Body of pancreas (tissue), 4 donors: ENCODE measurements at regions not wholly inside any gene's neighbourhood (a gene's known extent, or its start where the extent isn't known, plus 50 kb on each side); places are given as distances from the start of the nearest gene placed in this dataset.

Experiments
- ATAC-seq: fragments of 150-250 bp; one replicate; pipeline ENCODE4 v1.9.1; 2016
- DNase-seq, 4 donors: peaks; one replicate each; pipeline ENCODE4 v3.0.0-alpha.2; 2019
- H3K27ac ChIP-seq, 4 donors: fragments of 200-600 bp; sonication (generic); 1 replicate in 3 of 4; 2 replicates in 1 of 4; pipeline versions ENCODE4 v1.5.1 to v1.6.1; 2016 to 2019; ENCODE audit warnings: mild to moderate bottlenecking in 1 of 4, mixed read lengths in 1 of 4, moderate library complexity in 1 of 4
- H3K27me3 ChIP-seq, 2 donors: fragments of 200-600 bp; sonication (generic); one replicate each; pipeline ENCODE4 v1.6.0; 2016; ENCODE audit warnings: mild to moderate bottlenecking in 1 of 2
- H3K36me3 ChIP-seq, 2 donors: fragments of 200-600 bp; sonication (generic); replicated peaks in 1 of 2; 2 replicates each; pipeline ENCODE4 v1.5.1; 2016; ENCODE audit warnings: low read depth in 2 of 2; ENCODE audit not compliant: insufficient read depth in 1 of 2
- H3K4me1 ChIP-seq: fragments of 200-600 bp; sonication (generic); one replicate; pipeline ENCODE4 v1.6.0; 2016
- H3K4me3 ChIP-seq, 2 donors: fragments of 200-600 bp; sonication (generic); 1 replicate in 1 of 2; 2 replicates in 1 of 2; pipeline ENCODE4 v1.5.1; 2016 to 2019
- H3K9me3 ChIP-seq, 3 donors: fragments of 200-600 bp; sonication (generic); 1 replicate in 2 of 3; 2 replicates in 1 of 3; pipeline ENCODE4 v1.5.1; 2016
- POLR2A ChIP-seq, 3 donors: fragments of 450-650 bp; IDR thresholded peaks; one replicate each; pipeline ENCODE4 v1.6.1; 2016; ENCODE audit warnings: antibody characterized with exemption in 3 of 3, mild to moderate bottlenecking in 2 of 3
- WGBS, 2 donors: methylation state at CpG; one replicate each; pipeline ENCODE4 v1.1.5; 2017; 5-methylcytosine and 5-hydroxymethylcytosine counted together
- intact Hi-C: fragments of 100-400 bp; cut with DNase I; formaldehyde crosslinking; loops from one replicate; pipeline ENCODE4 v1.15.1; 2023
- TF ChIP-seq, protein P1 (sequence below), 7 experiments: fragments of 450-650 bp in 4 of 7; fragments of 200-600 bp in 3 of 7; sonication (generic) in 3 of 7; IDR thresholded peaks; one replicate each; pipeline ENCODE4 v1.5.1; 2016 to 2019; ENCODE audit warnings: antibody characterized with exemption in 7 of 7

DNA sequence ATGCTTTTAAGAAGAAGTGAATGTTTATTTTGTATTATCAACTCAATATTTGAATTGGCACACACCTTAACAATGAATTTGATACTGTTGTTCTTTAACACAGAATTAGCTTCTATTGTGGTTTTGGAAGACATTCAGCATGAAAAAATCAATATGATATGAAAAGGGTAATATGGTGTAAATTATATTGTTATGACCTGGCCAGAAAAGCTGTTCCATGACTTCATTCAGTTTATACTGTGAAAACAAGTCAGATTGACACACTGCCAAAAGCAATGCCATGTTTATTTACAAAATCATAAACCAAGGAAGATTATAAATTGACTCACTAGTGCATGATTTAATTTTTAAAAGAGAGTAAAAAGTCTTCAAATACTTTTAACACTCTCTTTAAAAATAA lies 851.4 kb upstream of the SEL1L start:
- ATAC-seq = peak; percentile 86
- TF ChIP-seq, protein P1, sequence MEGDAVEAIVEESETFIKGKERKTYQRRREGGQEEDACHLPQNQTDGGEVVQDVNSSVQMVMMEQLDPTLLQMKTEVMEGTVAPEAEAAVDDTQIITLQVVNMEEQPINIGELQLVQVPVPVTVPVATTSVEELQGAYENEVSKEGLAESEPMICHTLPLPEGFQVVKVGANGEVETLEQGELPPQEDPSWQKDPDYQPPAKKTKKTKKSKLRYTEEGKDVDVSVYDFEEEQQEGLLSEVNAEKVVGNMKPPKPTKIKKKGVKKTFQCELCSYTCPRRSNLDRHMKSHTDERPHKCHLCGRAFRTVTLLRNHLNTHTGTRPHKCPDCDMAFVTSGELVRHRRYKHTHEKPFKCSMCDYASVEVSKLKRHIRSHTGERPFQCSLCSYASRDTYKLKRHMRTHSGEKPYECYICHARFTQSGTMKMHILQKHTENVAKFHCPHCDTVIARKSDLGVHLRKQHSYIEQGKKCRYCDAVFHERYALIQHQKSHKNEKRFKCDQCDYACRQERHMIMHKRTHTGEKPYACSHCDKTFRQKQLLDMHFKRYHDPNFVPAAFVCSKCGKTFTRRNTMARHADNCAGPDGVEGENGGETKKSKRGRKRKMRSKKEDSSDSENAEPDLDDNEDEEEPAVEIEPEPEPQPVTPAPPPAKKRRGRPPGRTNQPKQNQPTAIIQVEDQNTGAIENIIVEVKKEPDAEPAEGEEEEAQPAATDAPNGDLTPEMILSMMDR (IDR thresholded peaks at IDR 0.05) = no peak
- no peak for TF ChIP-seq POLR2A (IDR thresholded peaks at IDR 0.05)
- H3K36me3 ChIP-seq = no peaks in the 10 kb centered on the region
- DNase-seq = peak in 3 of 4 donors; percentile 8 to 59 (median 20)
- peaks cover 16% of the 10 kb centered on the region for H3K4me1 ChIP-seq
- no peaks in the 10 kb centered on the region for H3K27me3 ChIP-seq
- H3K4me3 ChIP-seq = no peak overlapping the region
- no peak overlapping the region for H3K27ac ChIP-seq
- intact Hi-C loops = no loop called here
- H3K9me3 ChIP-seq = no peaks in the 10 kb centered on the region

DNA sequence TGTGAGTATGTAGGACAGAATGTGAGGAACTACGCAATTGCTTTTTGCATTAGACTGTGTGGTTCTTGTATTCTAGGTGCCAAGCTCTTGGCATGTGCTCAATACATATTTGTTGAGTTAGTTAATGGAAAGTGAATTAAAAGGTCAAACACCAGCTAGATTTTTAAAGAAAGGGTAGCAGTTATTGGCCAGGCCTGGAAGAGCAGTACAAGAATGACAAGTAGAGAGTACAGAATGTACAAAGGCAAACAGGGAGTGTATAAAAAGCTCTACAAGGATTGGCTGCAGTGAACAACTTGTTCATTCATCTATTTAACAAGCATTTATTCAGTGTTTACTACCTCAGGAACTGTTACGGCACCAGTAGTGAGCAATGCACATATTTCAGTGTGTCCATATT lies 854.0 kb upstream of the SEL1L start:
- DNase-seq (peak in 3 of 4 donors; percentile 7 to 24 (median 11)), ATAC-seq (peak; percentile 77)
- Histone ChIP-seq H3K4me3 (no peak overlapping the region), H3K4me1 (peaks cover 16% of the 10 kb centered on the region), H3K27me3 (no peaks in the 10 kb centered on the region), H3K36me3 (no peaks in the 10 kb centered on the region), H3K9me3 (no peaks in the 10 kb centered on the region), H3K27ac (no peak overlapping the region)
- TF ChIP-seq POLR2A (IDR thresholded peaks at IDR 0.05) = no peak
- TF ChIP-seq, protein P1 (IDR thresholded peaks at IDR 0.05) = no peak
- intact Hi-C loops = no loop called here
- WGBS, 2 donors = 69 to 79% methylated on average over 2 of the region's 2 CpGs

DNA sequence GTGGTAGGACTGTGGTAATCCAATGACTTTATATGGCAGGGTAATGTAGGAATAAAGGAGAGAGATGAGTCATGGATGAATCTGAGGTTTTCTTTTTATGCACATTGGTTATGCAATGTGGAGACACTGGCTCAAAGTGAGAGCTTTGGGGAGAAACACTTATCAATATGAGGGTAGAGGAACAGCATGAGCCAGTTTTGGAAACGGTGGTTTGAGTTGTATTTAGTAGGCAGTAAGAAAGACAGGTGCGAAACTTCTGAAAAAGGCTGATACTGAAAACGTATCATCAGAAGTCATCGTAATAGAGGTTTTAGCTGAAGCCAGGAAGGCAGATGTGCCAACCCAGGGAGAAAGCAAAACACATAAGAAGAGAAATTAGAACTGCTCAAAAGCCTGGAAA lies 854.8 kb upstream of the SEL1L start:
- H3K27ac ChIP-seq = no peak overlapping the region
- H3K9me3 ChIP-seq = no peaks in the 10 kb centered on the region
- intact Hi-C loops = no loop called here
- H3K4me1 ChIP-seq = peaks cover 16% of the 10 kb centered on the region
- ATAC-seq (no peak), DNase-seq (no peak)
- no peak overlapping the region for H3K4me3 ChIP-seq
- H3K27me3 ChIP-seq = no peaks in the 10 kb centered on the region
- WGBS, 2 donors = 66 to 92% methylated on average over 4 of the region's 4 CpGs
- H3K36me3 ChIP-seq = no peaks in the 10 kb centered on the region
- TF ChIP-seq, protein P1 (IDR thresholded peaks at IDR 0.05) = no peak
- TF ChIP-seq POLR2A (IDR thresholded peaks at IDR 0.05) = no peak

DNA sequence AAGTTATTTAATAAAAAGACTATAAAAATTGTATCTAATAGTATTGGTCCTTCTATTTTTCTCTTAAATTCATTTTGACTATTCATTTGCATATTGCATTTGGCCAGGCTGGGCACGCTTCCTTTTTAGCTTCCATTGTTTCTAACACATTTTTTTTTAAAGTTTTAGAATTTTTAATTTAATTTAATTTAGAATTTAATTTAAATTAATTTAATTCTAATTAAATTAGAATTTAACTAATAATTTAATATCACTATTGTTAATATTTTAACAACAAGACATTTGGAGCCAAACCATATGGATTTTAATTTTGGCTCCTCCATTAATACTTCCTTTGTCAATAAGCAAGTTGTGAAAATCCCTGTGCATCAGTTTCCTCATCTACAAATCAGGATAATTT lies 856.9 kb upstream of the SEL1L start:
- 90 to 91% methylated on average over 1 of the region's 1 CpG for WGBS, 2 donors
- DNase-seq (no peak), ATAC-seq (no peak)
- H3K27ac ChIP-seq = no peak overlapping the region
- no peaks in the 10 kb centered on the region for H3K9me3 ChIP-seq
- H3K27me3 ChIP-seq = no peaks in the 10 kb centered on the region
- H3K4me1 ChIP-seq = peaks cover 9% of the 10 kb centered on the region
- TF ChIP-seq POLR2A (IDR thresholded peaks at IDR 0.05) = no peak
- TF ChIP-seq, protein P1 (IDR thresholded peaks at IDR 0.05) = no peak
- no peak overlapping the region for H3K4me3 ChIP-seq
- H3K36me3 ChIP-seq = no peaks in the 10 kb centered on the region
- intact Hi-C loops = no loop called here

DNA sequence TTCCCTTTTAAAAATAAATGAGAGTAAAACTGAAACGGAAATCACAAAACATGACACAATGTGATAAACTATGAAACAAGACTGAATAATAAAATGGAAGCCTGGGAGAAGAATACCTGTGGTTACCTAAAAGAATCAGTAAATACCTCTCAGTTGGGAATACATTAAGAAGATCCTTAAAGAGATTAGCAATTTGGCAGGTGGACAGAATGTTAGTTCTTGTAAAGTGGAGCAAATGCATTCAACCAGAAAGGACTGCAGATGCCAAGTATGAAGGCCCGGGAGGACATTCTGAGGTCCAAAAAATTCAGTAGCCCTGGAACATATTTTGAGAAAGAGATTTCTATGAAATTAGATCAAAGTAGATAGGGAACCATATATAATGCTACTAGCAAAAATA lies 861.3 kb upstream of the SEL1L start:
- Histone ChIP-seq H3K4me1 (no peaks in the 10 kb centered on the region), H3K4me3 (no peak overlapping the region), H3K27me3 (no peaks in the 10 kb centered on the region), H3K27ac (no peak overlapping the region), H3K9me3 (no peaks in the 10 kb centered on the region), H3K36me3 (no peaks in the 10 kb centered on the region)
- DNase-seq (no peak), ATAC-seq (no peak)
- WGBS, 2 donors = 84 to 93% methylated on average over 2 of the region's 2 CpGs
- TF ChIP-seq POLR2A (IDR thresholded peaks at IDR 0.05) = no peak
- TF ChIP-seq, protein P1 (IDR thresholded peaks at IDR 0.05) = no peak
- intact Hi-C loops = no loop called here
